ENCODE measurements at regions not wholly inside any gene's neighbourhood (a gene's known extent, or its start where the extent isn't known, plus 50 kb on each side); places are given as distances from the start of the nearest gene placed in this dataset.

GRCh38 chr10:110355141-110355831, 50.6 kb upstream of the SMNDC1 start:
- TF ChIP-seq CTCF (IDR thresholded peaks at IDR 0.05) (no peak), EZH2phosphoT487 (IDR thresholded peaks at IDR 0.05) (no peak), EZH2 (IDR thresholded peaks at IDR 0.05) (no peak)
